Mononuclear cell (primary cell): ENCODE measurements at regions not wholly inside any gene's neighbourhood (a gene's known extent, or its start where the extent isn't known, plus 50 kb on each side); places are given as distances from the start of the nearest gene placed in this dataset.
"Not testable (repeated sequence)": the region's sequence is repeated elsewhere in the genome, so short reads cannot be mapped to it uniquely, and the experiment has no call there.

Experiments used
- H3K27me3 ChIP-seq: 2 replicates; pipeline ENCODE4 v1.6.0; 2011; ENCODE audit warnings: low read length, control low read depth; ENCODE audit not compliant: insufficient read depth
- H3K4me1 ChIP-seq: 2 replicates; pipeline ENCODE4 v1.5.1; 2011; ENCODE audit warnings: mild to moderate bottlenecking, low read length, control low read depth; ENCODE audit not compliant: insufficient read depth
- H3K4me3 ChIP-seq: 2 replicates; pipeline ENCODE4 v1.5.1; 2011; ENCODE audit warnings: mild to moderate bottlenecking, low read length, moderate library complexity
- H3K9me3 ChIP-seq: 2 replicates; pipeline ENCODE4 v1.5.1; 2011; ENCODE audit warnings: low read depth, mild to moderate bottlenecking, control low read depth, low read length

GRCh38 chr17:20633268-20634059 is 53.9 kb downstream of the CDRT15L2 start:
- not testable (repeated sequence) for H3K4me3 ChIP-seq, H3K4me1 ChIP-seq, H3K27me3 ChIP-seq, H3K9me3 ChIP-seq

- H3K27me3 ChIP-seq, H3K4me3 ChIP-seq, H3K4me1 ChIP-seq, H3K9me3 ChIP-seq: not testable (repeated sequence)
These were observed 60.6 kb downstream of the CDRT15L2 start for GRCh38 chr17:20640147-20640546.

GRCh38 chr17:20646661-20647272 is 67.2 kb downstream of the CDRT15L2 start:
- H3K9me3 ChIP-seq, H3K27me3 ChIP-seq, H3K4me1 ChIP-seq, H3K4me3 ChIP-seq: not testable (repeated sequence)

GRCh38 chr17:20649097-20649767 is 69.7 kb downstream of the CDRT15L2 start:
- not testable (repeated sequence) for H3K4me3 ChIP-seq, H3K4me1 ChIP-seq, H3K9me3 ChIP-seq, H3K27me3 ChIP-seq

- not testable (repeated sequence) for H3K9me3 ChIP-seq, H3K27me3 ChIP-seq, H3K4me3 ChIP-seq, H3K4me1 ChIP-seq
These were observed 71.5 kb downstream of the CDRT15L2 start for GRCh38 chr17:20651022-20651421.

- H3K9me3 ChIP-seq, H3K27me3 ChIP-seq, H3K4me3 ChIP-seq, H3K4me1 ChIP-seq: not testable (repeated sequence)
These were observed 72.2 kb downstream of the CDRT15L2 start for GRCh38 chr17:20651736-20652135.

GRCh38 chr17:20653391-20653790 is 73.9 kb downstream of the CDRT15L2 start:
- H3K4me1 ChIP-seq, H3K9me3 ChIP-seq, H3K4me3 ChIP-seq, H3K27me3 ChIP-seq: not testable (repeated sequence)

- H3K27me3 ChIP-seq, H3K9me3 ChIP-seq, H3K4me1 ChIP-seq, H3K4me3 ChIP-seq: not testable (repeated sequence)
These were observed 74.6 kb downstream of the CDRT15L2 start for GRCh38 chr17:20654114-20654513.

- H3K27me3 ChIP-seq, H3K4me3 ChIP-seq, H3K9me3 ChIP-seq, H3K4me1 ChIP-seq: not testable (repeated sequence)
These were observed 75.1 kb downstream of the CDRT15L2 start for GRCh38 chr17:20654575-20654974.

GRCh38 chr17:20665103-20665955 is 85.8 kb downstream of the CDRT15L2 start:
- not testable (repeated sequence) for H3K9me3 ChIP-seq, H3K4me3 ChIP-seq, H3K27me3 ChIP-seq, H3K4me1 ChIP-seq

GRCh38 chr17:20666689-20667088 is 87.2 kb downstream of the CDRT15L2 start:
- not testable (repeated sequence) for H3K4me1 ChIP-seq, H3K27me3 ChIP-seq, H3K9me3 ChIP-seq, H3K4me3 ChIP-seq

GRCh38 chr17:20667712-20668111 is 88.2 kb downstream of the CDRT15L2 start:
- H3K4me3 ChIP-seq, H3K27me3 ChIP-seq, H3K9me3 ChIP-seq, H3K4me1 ChIP-seq: not testable (repeated sequence)

- not testable (repeated sequence) for H3K4me3 ChIP-seq, H3K4me1 ChIP-seq, H3K27me3 ChIP-seq, H3K9me3 ChIP-seq
These were observed 88.8 kb downstream of the CDRT15L2 start for GRCh38 chr17:20668316-20668715.

GRCh38 chr17:20668868-20669267 is 89.3 kb downstream of the CDRT15L2 start:
- H3K9me3 ChIP-seq, H3K4me3 ChIP-seq, H3K27me3 ChIP-seq, H3K4me1 ChIP-seq: not testable (repeated sequence)

GRCh38 chr17:20670506-20670905 is 91.0 kb downstream of the CDRT15L2 start:
- not testable (repeated sequence) for H3K27me3 ChIP-seq, H3K4me3 ChIP-seq, H3K9me3 ChIP-seq, H3K4me1 ChIP-seq
